Pancreas (tissue), 10 donors: ENCODE measurements at regions not wholly inside any gene's neighbourhood (a gene's known extent, or its start where the extent isn't known, plus 50 kb on each side); places are given as distances from the start of the nearest gene placed in this dataset.

ENCODE experiments used
- ATAC-seq, 4 donors: fragments of 200-7000 bp; cut with Tn5 transposase; one replicate each; pipeline versions ENCODE4 v1.8.0 to v1.9.1; 2020; ENCODE audit warnings: mild to moderate bottlenecking in 4 of 4, moderate library complexity in 4 of 4
- DNase-seq, 6 donors: peaks; one replicate each; pipeline ENCODE4 v3.0.0-alpha.2; 2020
- FAIRE-seq: peaks from 2 replicates; lab custom pipeline; 2012; peaks lifted over from hg19 to GRCh38; lab: Jason Lieb, UNC
- H3K27ac ChIP-seq, 4 donors: fragments of 200-600 bp; sonication (generic); 1 replicate in 3 of 4; 2 replicates in 1 of 4; pipeline versions ENCODE4 v1.5.0 to v1.8.0; 2020
- H3K27me3 ChIP-seq, 4 donors: fragments of 200-600 bp; one replicate each; pipeline ENCODE4 v1.8.0; 2021
- H3K36me3 ChIP-seq, 3 donors: fragments of 200-600 bp; sonication (generic) in 1 of 3; one replicate each; pipeline versions ENCODE4 v1.5.0 to v1.8.0; 2020 to 2021
- H3K4me1 ChIP-seq, 3 donors: fragments of 200-600 bp; one replicate each; pipeline ENCODE4 v1.8.0; 2021
- H3K4me3 ChIP-seq, 4 donors: fragments of 200-600 bp; sonication (generic) in 2 of 4; one replicate each; pipeline versions ENCODE4 v1.5.0 to v1.8.0; 2020 to 2021
- H3K9me3 ChIP-seq, 4 donors: fragments of 200-600 bp; one replicate each; pipeline ENCODE4 v1.8.0; 2021
- WGBS, 2 donors: extraction: QIAGEN DNeasy Blood & Tissue Kit; methylation state at CpG; one replicate each; pipeline ENCODE4 v1.1.7; 2013; 5-methylcytosine and 5-hydroxymethylcytosine counted together
- intact Hi-C, 3 donors: fragments of 100-400 bp; cut with DNase I; formaldehyde crosslinking; loops; one replicate each; pipeline versions ENCODE4 v1.11.1 to v1.14.2; 2022
- TF ChIP-seq, protein P1 (sequence below), 4 donors: fragments of 200-600 bp; sonication (generic) in 3 of 4; IDR thresholded peaks; one replicate each; pipeline versions ENCODE4 v1.5.0 to v1.8.0; 2021; ENCODE audit warnings: antibody characterized with exemption in 4 of 4
- donor health status: healthy with polysubstance abuse.
- donor health status: DM: no; HTN: no; CAD: no; lungs with moderate emphysema.
- donor health status: DM: no; HTN: no; CAD: no.
- donor health status: control.
- donor health status: control.
- donor health status: Bipolar disorder and iron deficiency.
- donor health status: DM: yes; HTN: yes; CAD: no.
- donor health status: DM: no; HTN: no; CAD: no.
- donor health status: DM: no; HTN: no; CAD: no.
- donor health status: DM: yes; HTN: yes; CAD: no.

DNA sequence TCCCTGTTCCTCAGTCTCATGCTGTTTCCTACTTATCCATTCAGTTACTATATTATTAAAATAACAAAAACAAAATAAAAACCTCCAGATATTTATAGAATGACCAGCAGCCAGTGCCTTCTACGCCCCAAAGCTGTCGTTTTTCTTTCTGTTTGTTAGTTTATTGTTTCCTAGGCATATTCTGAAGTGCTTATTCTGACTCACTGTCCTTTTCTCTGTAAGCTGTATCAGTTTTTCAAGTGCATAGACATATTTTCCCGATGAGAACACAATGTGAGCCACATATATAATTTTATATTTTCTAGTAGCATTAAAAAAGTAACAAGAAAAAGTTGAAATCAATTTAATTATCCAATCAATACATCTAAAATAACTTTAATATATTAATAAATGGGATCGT lies 2158.6 kb upstream of the TENM3 start:
- Histone ChIP-seq H3K27ac (no peak overlapping the region), H3K4me1 (peaks cover 0 to 11% (median 8%) of the 10 kb centered on the region in 3 donors), H3K36me3 (no peaks in the 10 kb centered on the region), H3K27me3 (no peaks in the 10 kb centered on the region), H3K9me3 (no peaks in the 10 kb centered on the region), H3K4me3 (no peak overlapping the region)
- WGBS, 2 donors, result 51 to 57% methylated on average over 4 of the region's 4 CpGs
- intact Hi-C loops, result no loop called here
- ATAC-seq (no peak), DNase-seq (no peak), FAIRE-seq (no peak)
- TF ChIP-seq, protein P1, sequence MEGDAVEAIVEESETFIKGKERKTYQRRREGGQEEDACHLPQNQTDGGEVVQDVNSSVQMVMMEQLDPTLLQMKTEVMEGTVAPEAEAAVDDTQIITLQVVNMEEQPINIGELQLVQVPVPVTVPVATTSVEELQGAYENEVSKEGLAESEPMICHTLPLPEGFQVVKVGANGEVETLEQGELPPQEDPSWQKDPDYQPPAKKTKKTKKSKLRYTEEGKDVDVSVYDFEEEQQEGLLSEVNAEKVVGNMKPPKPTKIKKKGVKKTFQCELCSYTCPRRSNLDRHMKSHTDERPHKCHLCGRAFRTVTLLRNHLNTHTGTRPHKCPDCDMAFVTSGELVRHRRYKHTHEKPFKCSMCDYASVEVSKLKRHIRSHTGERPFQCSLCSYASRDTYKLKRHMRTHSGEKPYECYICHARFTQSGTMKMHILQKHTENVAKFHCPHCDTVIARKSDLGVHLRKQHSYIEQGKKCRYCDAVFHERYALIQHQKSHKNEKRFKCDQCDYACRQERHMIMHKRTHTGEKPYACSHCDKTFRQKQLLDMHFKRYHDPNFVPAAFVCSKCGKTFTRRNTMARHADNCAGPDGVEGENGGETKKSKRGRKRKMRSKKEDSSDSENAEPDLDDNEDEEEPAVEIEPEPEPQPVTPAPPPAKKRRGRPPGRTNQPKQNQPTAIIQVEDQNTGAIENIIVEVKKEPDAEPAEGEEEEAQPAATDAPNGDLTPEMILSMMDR (IDR thresholded peaks at IDR 0.05), result no peak

DNA sequence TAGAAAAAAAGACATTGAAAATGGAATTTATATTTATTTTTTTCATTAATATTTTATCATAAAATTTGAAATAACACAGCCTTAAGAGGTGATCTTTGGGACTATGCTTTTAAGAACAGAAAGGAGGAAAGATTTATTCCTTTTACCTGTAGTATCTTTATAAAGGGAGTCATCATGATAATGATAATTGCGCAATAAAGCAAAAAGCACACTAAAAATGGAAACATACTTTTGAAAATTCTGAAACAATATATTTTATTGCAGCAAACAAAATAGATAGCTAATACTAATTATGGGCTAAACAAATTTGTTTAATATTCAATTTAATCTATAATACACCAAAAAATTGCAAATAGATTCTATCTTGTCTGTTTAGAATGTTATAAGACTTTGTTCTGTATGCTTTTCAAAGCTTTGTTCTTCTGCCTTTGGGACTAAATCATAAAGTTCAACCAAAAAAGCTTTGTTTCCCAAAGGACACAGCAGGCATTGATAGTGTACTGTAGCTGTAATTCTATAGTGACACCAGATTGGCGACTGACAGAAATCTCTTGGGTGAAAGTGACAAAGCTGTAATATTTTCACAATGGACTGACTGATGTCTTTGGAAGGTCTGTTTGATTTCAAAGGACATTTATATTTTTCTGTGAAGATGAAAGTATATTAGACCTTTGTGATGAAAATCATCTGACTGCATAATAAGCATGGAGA lies 2156.6 kb upstream of the TENM3 start:
- TF ChIP-seq, protein P1 (IDR thresholded peaks at IDR 0.05), result no peak
- H3K27me3 ChIP-seq, result no peaks in the 10 kb centered on the region
- H3K4me1 ChIP-seq, result peaks cover 0 to 1% (median under 1%) of the 10 kb centered on the region in 3 donors
- ATAC-seq, result no peak
- no peak overlapping the region for H3K27ac ChIP-seq
- no peaks in the 10 kb centered on the region for H3K36me3 ChIP-seq
- H3K9me3 ChIP-seq, result no peaks in the 10 kb centered on the region
- no peak for DNase-seq
- 26 to 48% methylated on average over 2 of the region's 2 CpGs for WGBS, 2 donors
- intact Hi-C loops, result no loop called here
- no peak overlapping the region for H3K4me3 ChIP-seq
- FAIRE-seq, result no peak

DNA sequence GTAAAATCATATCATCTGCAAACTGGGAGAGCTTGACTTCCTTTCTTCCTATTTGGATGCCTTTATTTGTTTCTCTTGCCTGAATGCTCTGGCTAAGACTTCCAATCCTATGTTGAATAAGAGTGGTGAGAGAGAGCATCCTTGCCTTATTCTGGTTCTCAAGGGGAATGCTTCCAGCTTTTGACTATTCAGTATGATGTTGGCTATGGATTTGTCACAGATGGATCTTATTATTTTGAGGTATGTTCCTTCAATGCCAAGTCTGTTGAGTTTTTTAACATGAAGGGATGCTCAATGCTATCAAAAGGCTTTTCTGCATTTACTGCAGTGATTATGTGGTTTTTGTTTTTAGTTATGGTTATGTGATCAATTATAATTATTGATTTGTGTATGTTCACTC lies 2144.6 kb upstream of the TENM3 start:
- Histone ChIP-seq H3K27ac (no peak overlapping the region), H3K4me3 (no peak overlapping the region), H3K4me1 (no peaks in the 10 kb centered on the region), H3K9me3 (no peaks in the 10 kb centered on the region), H3K27me3 (no peaks in the 10 kb centered on the region), H3K36me3 (no peaks in the 10 kb centered on the region)
- FAIRE-seq, result no peak
- no peak for ATAC-seq
- DNase-seq, result no peak
- intact Hi-C loops, result no loop called here
- TF ChIP-seq, protein P1 (IDR thresholded peaks at IDR 0.05), result no peak

DNA sequence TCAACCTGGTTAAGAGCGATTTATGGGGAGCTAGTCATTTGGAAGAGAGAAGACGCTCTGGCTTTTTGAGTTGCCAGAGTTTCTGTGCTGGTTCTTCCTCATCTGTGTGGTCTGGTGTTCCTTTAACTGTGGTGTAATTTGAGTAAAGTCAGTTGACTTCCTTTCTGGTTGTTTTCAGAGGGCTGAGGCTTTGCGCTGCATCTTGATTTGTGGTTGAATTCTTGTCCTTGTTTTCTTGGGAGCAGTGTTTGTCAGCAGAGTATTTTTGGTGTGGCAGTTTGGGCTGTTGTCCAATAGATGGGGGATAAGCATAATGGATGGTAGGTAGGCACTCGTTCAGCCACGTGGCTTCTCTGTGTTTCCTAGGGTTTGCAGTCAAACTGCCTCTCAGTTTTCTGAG lies 2143.2 kb upstream of the TENM3 start:
- TF ChIP-seq, protein P1 (IDR thresholded peaks at IDR 0.05), result no peak
- Histone ChIP-seq H3K27me3 (no peaks in the 10 kb centered on the region), H3K4me1 (no peaks in the 10 kb centered on the region), H3K4me3 (no peak overlapping the region), H3K36me3 (no peaks in the 10 kb centered on the region), H3K9me3 (no peaks in the 10 kb centered on the region), H3K27ac (no peak overlapping the region)
- 76 to 90% methylated on average over 5 of the region's 5 CpGs for whole genome bisulfite sequencing, 2 donors
- DNase-seq, result no peak
- no peak for FAIRE-seq
- intact Hi-C loops, result no loop called here
- no peak for ATAC-seq
